GM13977 (cell line): ENCODE measurements at regions not wholly inside any gene's neighbourhood (a gene's known extent, or its start where the extent isn't known, plus 50 kb on each side); places are given as distances from the start of the nearest gene placed in this dataset.

Experiments
- DNase-seq: peaks from one replicate; pipeline ENCODE4 v3.0.0; 2012; ENCODE audit warnings: low spot score
- in situ Hi-C: fragments of 300-500 bp; cut with MboI; formaldehyde crosslinking; loops from one replicate; pipeline ENCODE4 v1.12.0; 2022; ENCODE audit warnings: low sequenced_read_pairs, low pct_unique_long_range_greater_than_20kb, mixed read lengths, inconsistent platforms; ENCODE audit not compliant: unreplicated experiment
- TF ChIP-seq, protein P1 (sequence below): IDR thresholded peaks from 2 replicates; pipeline ENCODE4 v1.5.1; 2012; ENCODE audit warnings: mild to moderate bottlenecking, control low read depth; ENCODE audit not compliant: insufficient read depth; ENCODE audit errors: extremely low read depth, missing control alignments

DNA sequence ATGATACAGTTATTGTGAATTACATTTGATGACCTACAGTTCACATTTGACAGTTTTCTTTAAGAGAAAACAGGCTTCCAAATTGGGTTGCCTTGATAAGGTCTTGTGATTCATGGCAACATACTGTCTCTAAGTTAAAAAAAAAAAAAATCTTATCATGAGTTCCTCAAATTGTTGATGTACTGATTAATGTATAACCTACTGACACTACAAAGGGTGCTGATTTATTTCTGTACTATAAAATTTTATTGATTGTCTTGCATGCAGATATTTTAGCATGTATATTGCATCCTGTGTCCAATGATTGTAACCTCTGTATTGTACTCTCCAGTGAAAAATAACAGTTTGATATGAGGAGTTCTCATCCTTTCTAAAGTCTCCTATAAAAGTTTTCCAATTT lies 197.3 kb upstream of the IVNS1ABP start:
- DNase-seq, result no peak
- in situ Hi-C loops, result no loop called here
- TF ChIP-seq, protein P1, sequence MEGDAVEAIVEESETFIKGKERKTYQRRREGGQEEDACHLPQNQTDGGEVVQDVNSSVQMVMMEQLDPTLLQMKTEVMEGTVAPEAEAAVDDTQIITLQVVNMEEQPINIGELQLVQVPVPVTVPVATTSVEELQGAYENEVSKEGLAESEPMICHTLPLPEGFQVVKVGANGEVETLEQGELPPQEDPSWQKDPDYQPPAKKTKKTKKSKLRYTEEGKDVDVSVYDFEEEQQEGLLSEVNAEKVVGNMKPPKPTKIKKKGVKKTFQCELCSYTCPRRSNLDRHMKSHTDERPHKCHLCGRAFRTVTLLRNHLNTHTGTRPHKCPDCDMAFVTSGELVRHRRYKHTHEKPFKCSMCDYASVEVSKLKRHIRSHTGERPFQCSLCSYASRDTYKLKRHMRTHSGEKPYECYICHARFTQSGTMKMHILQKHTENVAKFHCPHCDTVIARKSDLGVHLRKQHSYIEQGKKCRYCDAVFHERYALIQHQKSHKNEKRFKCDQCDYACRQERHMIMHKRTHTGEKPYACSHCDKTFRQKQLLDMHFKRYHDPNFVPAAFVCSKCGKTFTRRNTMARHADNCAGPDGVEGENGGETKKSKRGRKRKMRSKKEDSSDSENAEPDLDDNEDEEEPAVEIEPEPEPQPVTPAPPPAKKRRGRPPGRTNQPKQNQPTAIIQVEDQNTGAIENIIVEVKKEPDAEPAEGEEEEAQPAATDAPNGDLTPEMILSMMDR, result no peak

DNA sequence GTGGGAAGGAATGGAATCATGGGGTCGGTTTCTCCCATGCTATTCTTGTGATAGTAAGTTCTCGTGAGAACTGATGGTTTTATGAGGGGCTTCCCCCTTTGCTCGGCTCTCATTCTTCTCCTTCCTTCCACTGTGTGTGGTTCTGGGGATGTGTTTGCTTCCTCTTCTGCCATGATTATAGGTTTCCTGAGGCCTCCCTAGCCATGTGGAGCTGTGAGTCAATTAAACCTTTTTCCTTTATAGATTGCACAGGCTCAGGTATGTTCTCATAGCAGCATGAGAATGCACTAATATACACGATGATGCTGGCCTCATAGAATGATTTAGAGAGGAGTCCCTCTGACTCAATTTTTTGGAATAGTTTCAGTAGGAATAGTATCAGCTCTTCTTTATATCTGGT lies 195.4 kb upstream of the IVNS1ABP start:
- in situ Hi-C loops, result no loop called here
- no peak for DNase-seq
- TF ChIP-seq, protein P1, result no peak

DNA sequence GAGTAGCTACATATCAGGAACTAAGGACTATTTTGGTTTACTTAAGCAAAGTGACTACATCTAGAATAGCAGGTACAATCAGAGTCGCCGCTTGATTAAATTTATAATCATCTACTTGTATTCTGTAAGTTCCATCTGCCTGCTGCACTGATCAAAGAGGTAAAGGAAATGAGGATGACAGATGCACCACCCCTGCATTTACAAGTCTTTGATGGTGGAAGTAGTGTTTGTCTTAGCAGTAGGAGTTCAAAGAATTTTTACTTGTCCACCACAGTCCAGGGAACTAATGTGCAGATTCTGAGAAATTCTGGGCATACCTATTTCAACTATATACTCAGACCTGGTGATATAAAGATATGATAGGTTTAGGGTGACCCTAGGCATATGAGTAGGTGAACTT lies 184.1 kb upstream of the IVNS1ABP start:
- no peak for DNase-seq
- in situ Hi-C loops, result no loop called here
- TF ChIP-seq, protein P1, result no peak

DNA sequence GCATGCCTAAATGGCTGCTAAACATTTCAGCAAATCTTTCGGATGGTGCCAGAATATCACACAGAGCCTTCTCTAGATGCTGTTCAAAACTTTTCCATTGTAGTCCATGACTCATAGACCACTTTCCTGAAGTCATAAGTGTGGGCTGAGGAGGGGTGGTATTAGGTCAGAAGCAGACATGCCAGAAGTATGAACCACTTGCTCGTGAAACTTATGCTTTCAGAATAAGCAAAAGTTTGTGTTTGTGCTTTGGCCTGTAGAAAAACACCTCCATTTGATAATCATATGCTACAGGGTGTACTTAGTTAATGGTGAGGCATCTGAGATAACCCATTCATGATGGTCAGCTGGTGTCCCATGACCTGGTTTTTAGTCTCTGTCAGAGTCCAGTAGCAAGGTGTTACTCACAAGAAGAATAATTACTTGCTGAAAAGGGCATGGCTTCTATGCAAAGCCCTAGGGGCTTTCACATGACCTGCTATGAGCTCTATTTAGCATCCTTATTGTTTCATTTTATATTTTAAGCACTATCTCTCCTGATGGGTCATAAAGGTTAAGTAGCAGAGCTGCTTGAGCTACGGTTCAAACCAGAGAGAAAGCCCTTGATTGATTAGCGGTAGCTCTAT lies 183.1 kb upstream of the IVNS1ABP start:
- in situ Hi-C loops, result no loop called here
- DNase-seq, result no peak
- TF ChIP-seq, protein P1, result no peak

DNA sequence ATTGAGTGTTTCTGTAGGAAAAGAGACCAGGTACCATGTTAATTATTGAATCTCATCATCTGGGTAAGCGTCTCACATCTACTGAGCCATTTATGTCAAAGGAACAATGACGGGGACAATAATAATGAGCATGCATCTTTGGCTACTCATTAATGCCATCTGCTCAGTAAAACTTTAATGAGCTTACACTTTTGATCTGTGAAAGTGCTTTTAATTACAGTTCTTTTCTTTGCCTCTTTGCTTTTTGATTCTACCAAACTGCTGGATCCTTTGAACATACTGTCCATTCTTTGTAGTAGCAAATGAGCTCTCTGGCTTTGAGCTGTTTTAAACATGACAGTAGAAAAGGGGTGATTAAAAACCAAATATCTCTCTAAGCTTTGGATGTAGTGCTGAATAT lies 181.2 kb upstream of the IVNS1ABP start:
- in situ Hi-C loops, result no loop called here

DNA sequence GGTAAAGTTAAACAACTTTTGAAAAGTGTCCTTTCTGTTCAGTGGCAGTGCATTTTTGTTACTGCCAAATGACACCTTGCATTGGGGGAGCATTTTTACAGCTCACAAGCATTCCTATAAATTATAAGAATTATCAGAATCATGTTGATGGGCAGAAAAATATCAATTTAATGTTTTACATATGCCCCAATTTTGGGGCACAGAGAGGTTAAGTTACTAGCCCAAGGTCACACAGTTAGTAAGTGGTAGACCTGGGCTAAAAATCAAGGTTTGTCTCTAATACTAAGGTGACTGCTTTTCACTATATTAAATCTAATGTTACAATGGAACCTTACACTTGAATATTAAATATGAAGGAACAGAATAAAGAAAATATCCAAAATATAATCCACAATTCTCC lies 180.1 kb upstream of the IVNS1ABP start:
- in situ Hi-C loops, result no loop called here
- TF ChIP-seq, protein P1, result no peak

More for the DNA sequence above, 181.2 kb upstream of the IVNS1ABP start:
- TF ChIP-seq, protein P1, result no peak
- no peak for DNase-seq

More for the DNA sequence above, 180.1 kb upstream of the IVNS1ABP start:
- DNase-seq, result no peak
